Neural cell (in vitro differentiated cells): ENCODE measurements at regions not wholly inside any gene's neighbourhood (a gene's known extent, or its start where the extent isn't known, plus 50 kb on each side); places are given as distances from the start of the nearest gene placed in this dataset.
"Not testable (repeated sequence)": the region's sequence is repeated elsewhere in the genome, so short reads cannot be mapped to it uniquely, and the experiment has no call there.

Experiments used
- H2AFZ ChIP-seq: fragments of 200-600, 300-800 bp; sonication (generic), shearing (Covaris generic); 2 replicates; pipeline ENCODE4 v1.6.0; 2014; ENCODE audit warnings: low read depth, mild to moderate bottlenecking, antibody characterized with exemption, low read length, moderate library complexity
- H3F3A ChIP-seq: fragments of 200-600 bp; shearing (Covaris generic); 2 replicates; pipeline ENCODE4 v1.6.1; 2016; ENCODE audit warnings: mild to moderate bottlenecking, moderate library complexity, mixed read lengths, antibody characterized with exemption, low read length; ENCODE audit not compliant: insufficient read depth, poor library complexity, severe bottlenecking
- H3K27ac ChIP-seq: fragments of 200-600, 300-800 bp; sonication (generic), shearing (Covaris generic); 2 replicates; pipeline ENCODE4 v1.5.1; 2014; ENCODE audit warnings: mild to moderate bottlenecking, low read length, moderate library complexity
- H3K27me3 ChIP-seq: fragments of 300-800, 200-600 bp; sonication (generic), shearing (Covaris generic); 2 replicates; pipeline ENCODE4 v1.6.0; 2014; ENCODE audit warnings: mild to moderate bottlenecking, low read depth, low read length, moderate library complexity; ENCODE audit not compliant: insufficient read depth
- H3K36me3 ChIP-seq: fragments of 300-800, 200-600 bp; sonication (generic), shearing (Covaris generic); 2 replicates; pipeline ENCODE4 v1.5.1; 2014; ENCODE audit warnings: mild to moderate bottlenecking, antibody characterized with exemption, low read length, moderate library complexity; ENCODE audit not compliant: insufficient read depth
- H3K4me2 ChIP-seq: fragments of 300-800, 200-600 bp; sonication (generic), shearing (Covaris generic); 2 replicates; pipeline ENCODE4 v1.6.0; 2014; ENCODE audit warnings: mild to moderate bottlenecking, low read length
- H3K4me3 ChIP-seq: fragments of 300-800, 200-600 bp; sonication (generic), shearing (Covaris generic); 2 replicates; pipeline ENCODE4 v1.5.1; 2014; ENCODE audit warnings: mild to moderate bottlenecking, low read length, moderate library complexity
- H3K79me2 ChIP-seq: fragments of 200-600 bp; shearing (Covaris generic); replicated peaks from 2 replicates; pipeline ENCODE4 v1.6.0; 2014; ENCODE audit warnings: mild to moderate bottlenecking, low read length, moderate library complexity; ENCODE audit not compliant: insufficient read depth
- H3K9ac ChIP-seq: fragments of 300-800, 200-600 bp; sonication (generic), shearing (Covaris generic); 2 replicates; pipeline ENCODE4 v1.6.1; 2016; ENCODE audit warnings: mild to moderate bottlenecking, low read length, mixed read lengths
- H3K9me2 ChIP-seq: fragments of 200-600 bp; shearing (Covaris generic); 2 replicates; pipeline ENCODE4 v1.6.1; 2016; ENCODE audit warnings: mild to moderate bottlenecking, low read length, mixed read lengths; ENCODE audit not compliant: insufficient read depth
- H3K9me3 ChIP-seq: fragments of 200-600, 300-800 bp; sonication (generic), shearing (Covaris generic); 2 replicates; pipeline ENCODE4 v1.6.1; 2016; ENCODE audit warnings: mild to moderate bottlenecking, mixed run types, low read length, moderate library complexity, mixed read lengths
- H4K20me1 ChIP-seq: fragments of 200-600 bp; shearing (Covaris generic); 2 replicates; pipeline ENCODE4 v1.6.1; 2016; ENCODE audit warnings: mild to moderate bottlenecking, mixed run types; ENCODE audit not compliant: insufficient read depth
- EP300 ChIP-seq: fragments of 450-650 bp; conservative IDR thresholded peaks from 2 replicates; pipeline ENCODE4 v1.6.1; 2014; ENCODE audit warnings: antibody characterized with exemption, mild to moderate bottlenecking, moderate library complexity; ENCODE audit not compliant: poor library complexity, severe bottlenecking
- EZH2 ChIP-seq: fragments of 200-600, 300-800 bp; shearing (Covaris generic), sonication (generic); IDR thresholded peaks from 2 replicates; pipeline ENCODE4 v1.6.1; 2014; ENCODE audit warnings: antibody characterized with exemption, low read length, borderline replicate concordance, mild to moderate bottlenecking; ENCODE audit not compliant: insufficient read depth, poor library complexity, severe bottlenecking
- MXI1 ChIP-seq: fragments of 450-650 bp; conservative IDR thresholded peaks from 2 replicates; pipeline ENCODE4 v1.6.1; 2014; ENCODE audit warnings: antibody characterized with exemption, mild to moderate bottlenecking; ENCODE audit not compliant: poor library complexity, severe bottlenecking
- POLR2AphosphoS5 ChIP-seq: IDR thresholded peaks from 2 replicates; pipeline ENCODE4 v1.6.1; 2012
- RAD21 ChIP-seq: fragments of 450-650 bp; conservative IDR thresholded peaks from 2 replicates; pipeline ENCODE4 v1.6.1; 2014; ENCODE audit warnings: antibody characterized with exemption, mild to moderate bottlenecking, moderate library complexity
- SMC3 ChIP-seq: fragments of 450-650 bp; conservative IDR thresholded peaks from 2 replicates; pipeline ENCODE4 v1.6.1; 2014; ENCODE audit warnings: antibody characterized with exemption, mild to moderate bottlenecking, moderate library complexity; ENCODE audit not compliant: poor library complexity
- TAF1 ChIP-seq: IDR thresholded peaks from 2 replicates; pipeline ENCODE4 v1.6.1; 2012; ENCODE audit warnings: low read depth
- TF ChIP-seq, protein P1 (sequence below): IDR thresholded peaks from 2 replicates; pipeline ENCODE4 v1.6.1; 2012; ENCODE audit warnings: borderline replicate concordance
- TF ChIP-seq, protein P2 (sequence below): fragments of 450-650 bp; IDR thresholded peaks from 2 replicates; pipeline ENCODE4 v1.5.1; 2014; ENCODE audit warnings: antibody characterized with exemption, mild to moderate bottlenecking, moderate library complexity; ENCODE audit not compliant: poor library complexity, severe bottlenecking

GRCh38 chr19:20271215-20271926, 104.4 kb downstream of the ZNF486 start:
- Histone ChIP-seq H3F3A (no peaks in the 10 kb centered on the region), H3K36me3 (no peaks in the 10 kb centered on the region), H3K4me3 (no peak overlapping the region), H3K79me2 (no peaks in the 10 kb centered on the region), H3K9me3 (no peaks in the 10 kb centered on the region), H3K27me3 (no peaks in the 10 kb centered on the region), H3K9ac (no peak overlapping the region), H3K9me2 (no peaks in the 10 kb centered on the region), H3K4me2 (no peak overlapping the region), H4K20me1 (no peaks in the 10 kb centered on the region), H2AFZ (no peak overlapping the region), H3K27ac (no peak overlapping the region)
- TF ChIP-seq EP300 (no peak), SMC3 (no peak), RAD21 (no peak), TAF1 (no peak), POLR2AphosphoS5 (no peak), EZH2 (no peak), MXI1 (no peak)
- TF ChIP-seq, protein P1, sequence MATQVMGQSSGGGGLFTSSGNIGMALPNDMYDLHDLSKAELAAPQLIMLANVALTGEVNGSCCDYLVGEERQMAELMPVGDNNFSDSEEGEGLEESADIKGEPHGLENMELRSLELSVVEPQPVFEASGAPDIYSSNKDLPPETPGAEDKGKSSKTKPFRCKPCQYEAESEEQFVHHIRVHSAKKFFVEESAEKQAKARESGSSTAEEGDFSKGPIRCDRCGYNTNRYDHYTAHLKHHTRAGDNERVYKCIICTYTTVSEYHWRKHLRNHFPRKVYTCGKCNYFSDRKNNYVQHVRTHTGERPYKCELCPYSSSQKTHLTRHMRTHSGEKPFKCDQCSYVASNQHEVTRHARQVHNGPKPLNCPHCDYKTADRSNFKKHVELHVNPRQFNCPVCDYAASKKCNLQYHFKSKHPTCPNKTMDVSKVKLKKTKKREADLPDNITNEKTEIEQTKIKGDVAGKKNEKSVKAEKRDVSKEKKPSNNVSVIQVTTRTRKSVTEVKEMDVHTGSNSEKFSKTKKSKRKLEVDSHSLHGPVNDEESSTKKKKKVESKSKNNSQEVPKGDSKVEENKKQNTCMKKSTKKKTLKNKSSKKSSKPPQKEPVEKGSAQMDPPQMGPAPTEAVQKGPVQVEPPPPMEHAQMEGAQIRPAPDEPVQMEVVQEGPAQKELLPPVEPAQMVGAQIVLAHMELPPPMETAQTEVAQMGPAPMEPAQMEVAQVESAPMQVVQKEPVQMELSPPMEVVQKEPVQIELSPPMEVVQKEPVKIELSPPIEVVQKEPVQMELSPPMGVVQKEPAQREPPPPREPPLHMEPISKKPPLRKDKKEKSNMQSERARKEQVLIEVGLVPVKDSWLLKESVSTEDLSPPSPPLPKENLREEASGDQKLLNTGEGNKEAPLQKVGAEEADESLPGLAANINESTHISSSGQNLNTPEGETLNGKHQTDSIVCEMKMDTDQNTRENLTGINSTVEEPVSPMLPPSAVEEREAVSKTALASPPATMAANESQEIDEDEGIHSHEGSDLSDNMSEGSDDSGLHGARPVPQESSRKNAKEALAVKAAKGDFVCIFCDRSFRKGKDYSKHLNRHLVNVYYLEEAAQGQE, result no peak
- TF ChIP-seq, protein P2, sequence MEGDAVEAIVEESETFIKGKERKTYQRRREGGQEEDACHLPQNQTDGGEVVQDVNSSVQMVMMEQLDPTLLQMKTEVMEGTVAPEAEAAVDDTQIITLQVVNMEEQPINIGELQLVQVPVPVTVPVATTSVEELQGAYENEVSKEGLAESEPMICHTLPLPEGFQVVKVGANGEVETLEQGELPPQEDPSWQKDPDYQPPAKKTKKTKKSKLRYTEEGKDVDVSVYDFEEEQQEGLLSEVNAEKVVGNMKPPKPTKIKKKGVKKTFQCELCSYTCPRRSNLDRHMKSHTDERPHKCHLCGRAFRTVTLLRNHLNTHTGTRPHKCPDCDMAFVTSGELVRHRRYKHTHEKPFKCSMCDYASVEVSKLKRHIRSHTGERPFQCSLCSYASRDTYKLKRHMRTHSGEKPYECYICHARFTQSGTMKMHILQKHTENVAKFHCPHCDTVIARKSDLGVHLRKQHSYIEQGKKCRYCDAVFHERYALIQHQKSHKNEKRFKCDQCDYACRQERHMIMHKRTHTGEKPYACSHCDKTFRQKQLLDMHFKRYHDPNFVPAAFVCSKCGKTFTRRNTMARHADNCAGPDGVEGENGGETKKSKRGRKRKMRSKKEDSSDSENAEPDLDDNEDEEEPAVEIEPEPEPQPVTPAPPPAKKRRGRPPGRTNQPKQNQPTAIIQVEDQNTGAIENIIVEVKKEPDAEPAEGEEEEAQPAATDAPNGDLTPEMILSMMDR, result no peak

- Histone ChIP-seq H3K4me2 (no peak overlapping the region), H2AFZ (no peak overlapping the region), H3K36me3 (no peaks in the 10 kb centered on the region), H3K27me3 (no peaks in the 10 kb centered on the region), H3K9me2 (no peaks in the 10 kb centered on the region), H3K9ac (no peak overlapping the region), H3K27ac (no peak overlapping the region), H3K79me2 (no peaks in the 10 kb centered on the region), H3K4me3 (no peak overlapping the region), H3F3A (no peaks in the 10 kb centered on the region), H3K9me3 (no peaks in the 10 kb centered on the region), H4K20me1 (no peaks in the 10 kb centered on the region)
- TF ChIP-seq MXI1 (no peak), POLR2AphosphoS5 (no peak), EZH2 (no peak)
Observed at GRCh38 chr19:20269461-20269860, 102.4 kb downstream of the ZNF486 start.

DNA sequence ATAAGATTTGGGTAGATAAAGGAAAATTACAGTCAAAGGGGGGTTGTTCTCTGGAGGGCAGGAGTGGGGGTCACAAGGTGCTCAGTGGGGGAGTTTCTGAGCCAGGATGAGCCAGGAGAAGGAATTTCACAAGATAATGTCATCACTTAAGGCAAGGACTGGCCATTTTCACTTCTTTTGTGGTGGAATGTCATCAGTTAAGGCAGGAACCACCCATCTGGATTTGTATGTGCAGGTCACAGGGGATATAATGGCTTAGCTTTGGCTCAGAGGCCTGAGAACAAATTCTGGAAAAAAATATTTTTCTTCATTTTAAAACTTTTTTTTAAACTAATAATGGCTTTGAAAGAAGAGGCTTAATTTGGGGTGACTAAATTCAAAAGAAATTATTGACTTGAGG, 94.5 kb downstream of the ZNF486 start:
- H3K27me3 ChIP-seq, H3K4me3 ChIP-seq, H3K9ac ChIP-seq, H2AFZ ChIP-seq, H3K79me2 ChIP-seq, H3K9me2 ChIP-seq, H3F3A ChIP-seq, H3K27ac ChIP-seq, H4K20me1 ChIP-seq, H3K36me3 ChIP-seq, H3K9me3 ChIP-seq, H3K4me2 ChIP-seq: not testable (repeated sequence)

DNA sequence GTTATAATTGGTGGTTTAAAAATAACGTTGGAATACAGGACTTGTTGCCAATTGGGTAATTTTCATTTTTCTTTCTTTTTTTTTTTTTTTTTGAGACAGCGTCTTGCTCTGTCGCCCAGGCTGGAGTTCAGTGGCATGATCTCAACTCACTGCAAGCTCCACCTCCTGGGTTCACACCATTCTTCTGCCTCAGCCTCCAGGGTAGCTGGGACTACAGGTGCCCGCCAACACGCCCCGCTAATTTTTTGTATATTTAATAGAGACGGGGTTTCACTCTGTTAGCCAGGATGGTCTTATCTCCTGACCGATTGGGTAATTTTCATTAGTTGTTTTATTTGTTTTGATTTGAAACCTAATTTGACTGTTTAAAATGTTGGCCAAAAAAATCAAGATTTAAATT, 93.7 kb downstream of the ZNF486 start:
- H3K9me3 ChIP-seq, H3K4me3 ChIP-seq, H2AFZ ChIP-seq, H3K27ac ChIP-seq, H3K36me3 ChIP-seq, H3K9me2 ChIP-seq, H3K9ac ChIP-seq, H3K27me3 ChIP-seq, H3F3A ChIP-seq, H4K20me1 ChIP-seq, H3K4me2 ChIP-seq, H3K79me2 ChIP-seq: not testable (repeated sequence)
